Midbrain (tissue), 1 donor: ENCODE measurements at regions not wholly inside any gene's neighbourhood (a gene's known extent, or its start where the extent isn't known, plus 50 kb on each side); places are given as distances from the start of the nearest gene placed in this dataset.
A peak's percentile ranks its signal among the peaks of the same experiment; 100 is the strongest.
"Not testable (repeated sequence)": the region's sequence is repeated elsewhere in the genome, so short reads cannot be mapped to it uniquely, and the experiment has no call there.

Experiments
- DNase-seq: peaks from one replicate; lab custom pipeline; 2025; lab: John Stamatoyannopoulos, UW

GRCh38 chrX:34404386-34405070 lies 252.6 kb downstream of the TMEM47 start:
- DNase-seq = no peak

GRCh38 chrX:34401411-34401810 lies 255.7 kb downstream of the TMEM47 start:
- DNase-seq = no peak

- no peak for DNase-seq
These were observed 250.3 kb upstream of the FAM47A start for GRCh38 chrX:34382416-34382815.

GRCh38 chrX:34381241-34381640 lies 249.1 kb upstream of the FAM47A start:
- DNase-seq = no peak

- DNase-seq = no peak
These were observed 247.8 kb upstream of the FAM47A start for GRCh38 chrX:34379891-34380290.

- no peak for DNase-seq
These were observed 245.5 kb upstream of the FAM47A start for GRCh38 chrX:34377645-34378044.

- no peak for DNase-seq
These were observed 239.6 kb upstream of the FAM47A start for GRCh38 chrX:34371754-34372153.

- no peak for DNase-seq
These were observed 233.4 kb upstream of the FAM47A start for GRCh38 chrX:34365471-34365870.

GRCh38 chrX:34350561-34351335 lies 218.6 kb upstream of the FAM47A start:
- DNase-seq = no peak

- DNase-seq = no peak
These were observed 210.9 kb upstream of the FAM47A start for GRCh38 chrX:34343001-34343400.

- no peak for DNase-seq
These were observed 209.7 kb upstream of the FAM47A start for GRCh38 chrX:34341814-34342213.

- DNase-seq = no peak
These were observed 209.1 kb upstream of the FAM47A start for GRCh38 chrX:34341258-34341657.

GRCh38 chrX:34338046-34338445 lies 205.9 kb upstream of the FAM47A start:
- no peak for DNase-seq

GRCh38 chrX:34335376-34335775 lies 203.3 kb upstream of the FAM47A start:
- not testable (repeated sequence) for DNase-seq

- DNase-seq = no peak
These were observed 200.2 kb upstream of the FAM47A start for GRCh38 chrX:34332334-34332733.

- no peak for DNase-seq
These were observed 193.3 kb upstream of the FAM47A start for GRCh38 chrX:34325460-34325859.

- DNase-seq = not testable (repeated sequence)
These were observed 188.3 kb upstream of the FAM47A start for GRCh38 chrX:34320424-34320823.

GRCh38 chrX:34300871-34301270 lies 168.8 kb upstream of the FAM47A start:
- peak; percentile 13 for DNase-seq

GRCh38 chrX:34299451-34299967 lies 167.4 kb upstream of the FAM47A start:
- no peak for DNase-seq

GRCh38 chrX:34294665-34295064 lies 162.6 kb upstream of the FAM47A start:
- DNase-seq = no peak

GRCh38 chrX:34288782-34289181 lies 156.7 kb upstream of the FAM47A start:
- DNase-seq = no peak

- no peak for DNase-seq
These were observed 147.9 kb upstream of the FAM47A start for GRCh38 chrX:34279866-34280560.

- DNase-seq = no peak
These were observed 143.6 kb upstream of the FAM47A start for GRCh38 chrX:34275699-34276098.
